ENCODE measurements at regions not wholly inside any gene's neighbourhood (a gene's known extent, or its start where the extent isn't known, plus 50 kb on each side); places are given as distances from the start of the nearest gene placed in this dataset.

GRCh38 chr3:104566054-104566453 lies 800.7 kb upstream of the ALCAM start (continued):
- TF ChIP-seq CHD7 (IDR thresholded peaks at IDR 0.05; ENCODE audit: insufficient replicate concordance, low read length): no peak
- no peak for TF ChIP-seq SIN3A (conservative IDR thresholded peaks at IDR 0.05 in 1 of 2, IDR thresholded peaks at IDR 0.05 in 1 of 2; ENCODE audit: low read depth in 1 of 2, low read length in 2 of 2)
- TF ChIP-seq POU5F1 (IDR thresholded peaks at IDR 0.05; ENCODE audit: low read depth, low read length): no peak
- TF ChIP-seq ATF3 (IDR thresholded peaks at IDR 0.05; ENCODE audit: insufficient read depth, low read depth, low read length): no peak
- TF ChIP-seq CBX5 (IDR thresholded peaks at IDR 0.05; ENCODE audit: low read depth, low read length): no peak
- TF ChIP-seq TAF7 (optimal IDR thresholded peaks at IDR 0.05; ENCODE audit: borderline replicate concordance, low read depth, low read length): no peak
- no peak for TF ChIP-seq KDM5A (IDR thresholded peaks at IDR 0.05; ENCODE audit: low read length)
- no peak for TF ChIP-seq KDM4A (IDR thresholded peaks at IDR 0.05; ENCODE audit: low read depth, low read length, severe bottlenecking)
